HepG2 (cell line): ENCODE measurements at regions not wholly inside any gene's neighbourhood (a gene's known extent, or its start where the extent isn't known, plus 50 kb on each side); places are given as distances from the start of the nearest gene placed in this dataset.

Source experiments
- ATAC-seq: fragments of 200-7000 bp; cut with Tn5 transposase; 3 replicates; pipeline ENCODE4 v1.9.1; 2020; ENCODE audit warnings: mild to moderate bottlenecking, moderate library complexity
- BruUV-seq: library from RNA; stranded (reverse); fragments of 400-500 nt; replicated peaks from 2 replicates; lab custom pipeline; 2021; lab: Mats Ljungman, UMichigan
- CTCF ChIA-PET: fragments of 300-600 bp; formaldehyde crosslinking; extraction: SDS; loops from one replicate; lab custom pipeline; 2021; ENCODE audit warnings: low total read pairs, inconsistent platforms, low intra/inter-chr PET ratio; lab: Yijun Ruan, JAX
- POLR2A ChIA-PET: fragments of 350-600 bp; sonication (Branson Sonifier 250); formaldehyde crosslinking; loops from one replicate; lab custom pipeline; 2020; ENCODE audit warnings: antibody characterized with exemption, inconsistent platforms; lab: Yijun Ruan, JAX
- DNase-seq: peaks from one replicate; pipeline ENCODE4 v3.0.0-alpha.2; 2015; ENCODE audit warnings: low spot score
- FAIRE-seq: peaks from 3 replicates; lab custom pipeline; 2011; peaks lifted over from hg19 to GRCh38; lab: Jason Lieb, UNC
- H2AFZ ChIP-seq: one replicate; pipeline ENCODE4 v1.6.1; 2011; ENCODE audit warnings: low read length, inconsistent platforms
- H3K27ac ChIP-seq: fragments of 300-600 bp; 3 replicates; pipeline ENCODE4 v1.8.0; 2011; ENCODE audit warnings: mixed run types, mild to moderate bottlenecking, mixed read lengths, low read length, inconsistent platforms; ENCODE audit not compliant: insufficient read depth; ENCODE audit errors: extremely low read length
- H3K27me3 ChIP-seq, 2 experiments: fragments of 200-600 bp in 1 of 2; 2 replicates in 1 of 2; 3 replicates in 1 of 2; pipeline versions ENCODE4 v1.6.0 to v1.8.0; 2011; ENCODE audit warnings: low read length in 2 of 2, mild to moderate bottlenecking in 2 of 2, moderate library complexity in 2 of 2, inconsistent platforms in 1 of 2; ENCODE audit not compliant: insufficient read depth in 2 of 2, control insufficient read depth in 1 of 2
- H3K36me3 ChIP-seq, 2 experiments: fragments of 200-600 bp in 1 of 2; replicated peaks in 1 of 2; 2 replicates in 1 of 2; 3 replicates in 1 of 2; pipeline versions ENCODE4 v1.5.1 to v1.8.0; 2011; ENCODE audit warnings: low read length in 2 of 2, inconsistent platforms in 1 of 2; ENCODE audit not compliant: insufficient read depth in 2 of 2, control insufficient read depth in 1 of 2
- H3K4me1 ChIP-seq: 2 replicates; pipeline ENCODE4 v1.5.1; 2012; ENCODE audit warnings: low read length, inconsistent platforms; ENCODE audit not compliant: insufficient read depth
- H3K4me2 ChIP-seq: 2 replicates; pipeline ENCODE4 v1.6.0; 2011; ENCODE audit warnings: low read depth, low read length, inconsistent platforms
- H3K4me3 ChIP-seq, 3 experiments: fragments of 200-600 bp in 1 of 3; sonication (generic), shearing (Covaris generic) in 1 of 3; replicated peaks in 1 of 3; 2 replicates each; pipeline ENCODE4 v1.5.1; 2011 to 2016; ENCODE audit warnings: low read length in 3 of 3, inconsistent platforms in 2 of 3, low read depth in 2 of 3, mild to moderate bottlenecking in 2 of 3, control low read depth in 1 of 3, mixed read lengths in 1 of 3; ENCODE audit not compliant: insufficient read depth in 1 of 3
- H3K79me2 ChIP-seq: one replicate; pipeline ENCODE4 v1.6.1; 2011; ENCODE audit warnings: low read length, inconsistent platforms; ENCODE audit not compliant: insufficient read depth
- H3K9ac ChIP-seq: 2 replicates; pipeline ENCODE4 v1.6.0; 2011; ENCODE audit warnings: mild to moderate bottlenecking, low read depth, low read length, inconsistent platforms; ENCODE audit not compliant: insufficient read depth
- H3K9me3 ChIP-seq: 2 replicates; pipeline ENCODE4 v1.5.1; 2012; ENCODE audit warnings: mild to moderate bottlenecking, low read length
- H4K20me1 ChIP-seq: 2 replicates; pipeline ENCODE4 v1.6.0; 2011; ENCODE audit warnings: inconsistent platforms, mild to moderate bottlenecking, low read length, moderate library complexity; ENCODE audit not compliant: insufficient read depth
- RAD51 ChIP-seq: fragments of 450-650 bp; IDR thresholded peaks from 2 replicates; pipeline ENCODE4 v1.6.1; 2016; ENCODE audit warnings: borderline replicate concordance
- ZFP36L1 ChIP-seq: sonication (generic); formaldehyde crosslinking; IDR thresholded peaks from 2 replicates; pipeline ENCODE4 v1.8.0; 2022; ENCODE audit warnings: mild to moderate bottlenecking, missing genetic modification reagents, moderate library complexity
- WGBS: methylation state at CpG from one replicate; pipeline ENCODE4 v1.1.6; 2017; ENCODE audit warnings: low lambda C conversion rate; 5-methylcytosine and 5-hydroxymethylcytosine counted together
- in situ Hi-C: cut with HindIII; loops from 2 replicates; pipeline ENCODE4 v1.10.0; 2017; ENCODE audit warnings: low pct_unique_long_range_greater_than_20kb; ENCODE audit not compliant: extremely low pct_ligation_motif_present
- intact Hi-C: fragments of 100-400 bp; cut with micrococcal nuclease; formaldehyde crosslinking; loops from one replicate; pipeline ENCODE4 v1.10.0; 2022; ENCODE audit not compliant: unreplicated experiment
- TF ChIP-seq, protein P1 (sequence below): sonication (generic); formaldehyde crosslinking; IDR thresholded peaks from 2 replicates; pipeline ENCODE4 v1.9.0; 2021; ENCODE audit warnings: missing genetic modification reagents, borderline replicate concordance
- TF ChIP-seq, protein P2 (sequence below): fragments of 450-650 bp; IDR thresholded peaks from 2 replicates; pipeline ENCODE4 v1.6.1; 2016

DNA sequence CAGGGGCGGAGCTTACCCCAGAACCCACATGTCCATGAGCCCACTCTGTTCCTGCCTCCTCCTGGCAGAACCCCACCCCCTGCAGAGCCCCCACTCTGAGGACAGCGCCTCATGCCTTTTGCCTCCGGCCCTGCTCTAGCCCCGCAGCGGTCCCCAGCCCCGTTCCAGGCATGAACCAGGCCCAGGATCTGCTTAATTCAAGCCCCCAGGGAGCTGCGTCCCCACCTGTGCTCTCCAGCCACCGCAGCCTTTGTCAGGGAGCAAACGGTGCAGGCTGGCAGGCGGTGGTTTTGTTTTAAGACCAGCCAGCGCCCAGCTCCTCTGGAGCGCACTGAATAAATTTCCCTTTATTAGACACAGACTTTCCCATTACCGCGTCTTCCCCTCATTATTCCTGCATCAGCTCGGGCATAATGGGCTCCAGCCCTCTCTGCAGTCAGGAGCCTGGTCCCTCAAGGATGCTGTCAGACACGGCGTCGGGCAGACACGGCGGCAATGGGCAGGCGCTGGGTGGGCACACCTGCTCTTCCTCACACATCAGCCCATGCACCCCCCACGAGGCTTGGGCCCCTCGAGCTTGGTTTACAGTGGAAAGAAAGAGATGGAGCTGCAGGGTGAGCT, 137.6 kb downstream of the OLFM1 start (continued):
- no peak for TF ChIP-seq RAD51
- TF ChIP-seq, protein P1, sequence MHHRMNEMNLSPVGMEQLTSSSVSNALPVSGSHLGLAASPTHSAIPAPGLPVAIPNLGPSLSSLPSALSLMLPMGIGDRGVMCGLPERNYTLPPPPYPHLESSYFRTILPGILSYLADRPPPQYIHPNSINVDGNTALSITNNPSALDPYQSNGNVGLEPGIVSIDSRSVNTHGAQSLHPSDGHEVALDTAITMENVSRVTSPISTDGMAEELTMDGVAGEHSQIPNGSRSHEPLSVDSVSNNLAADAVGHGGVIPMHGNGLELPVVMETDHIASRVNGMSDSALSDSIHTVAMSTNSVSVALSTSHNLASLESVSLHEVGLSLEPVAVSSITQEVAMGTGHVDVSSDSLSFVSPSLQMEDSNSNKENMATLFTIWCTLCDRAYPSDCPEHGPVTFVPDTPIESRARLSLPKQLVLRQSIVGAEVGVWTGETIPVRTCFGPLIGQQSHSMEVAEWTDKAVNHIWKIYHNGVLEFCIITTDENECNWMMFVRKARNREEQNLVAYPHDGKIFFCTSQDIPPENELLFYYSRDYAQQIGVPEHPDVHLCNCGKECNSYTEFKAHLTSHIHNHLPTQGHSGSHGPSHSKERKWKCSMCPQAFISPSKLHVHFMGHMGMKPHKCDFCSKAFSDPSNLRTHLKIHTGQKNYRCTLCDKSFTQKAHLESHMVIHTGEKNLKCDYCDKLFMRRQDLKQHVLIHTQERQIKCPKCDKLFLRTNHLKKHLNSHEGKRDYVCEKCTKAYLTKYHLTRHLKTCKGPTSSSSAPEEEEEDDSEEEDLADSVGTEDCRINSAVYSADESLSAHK (CRISPR knock-in tag), result no peak

DNA sequence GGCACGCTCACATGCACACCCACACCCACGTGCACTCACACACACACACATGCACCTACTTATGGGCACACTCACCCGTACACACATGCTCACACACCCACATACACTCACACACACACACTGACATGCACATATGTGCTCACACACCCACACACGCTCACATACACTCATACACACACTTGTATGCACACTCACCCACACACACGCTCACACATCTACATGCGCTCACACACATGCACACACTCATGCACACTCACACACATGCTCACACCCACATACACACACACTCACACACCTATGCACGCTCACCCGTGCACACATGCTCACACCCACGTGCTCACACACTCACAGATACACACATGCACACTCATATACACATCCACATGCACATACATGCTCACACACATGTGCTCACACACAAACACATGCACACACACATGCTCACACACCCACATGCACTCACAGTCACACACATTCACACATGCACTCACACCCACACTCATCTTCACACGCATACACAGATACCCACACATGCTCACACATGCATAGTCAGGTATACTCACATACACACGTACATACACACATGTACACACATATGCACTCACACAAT, 138.3 kb downstream of the OLFM1 start:
- Histone ChIP-seq H3K27ac (no peak overlapping the region), H3K79me2 (no peaks in the 10 kb centered on the region), H3K27me3 (peaks cover 7 to 25% of the 10 kb centered on the region in 2 experiments; a peak in 3 of 5 replicates), H3K36me3 (no peaks in the 10 kb centered on the region), H3K9ac (no peak overlapping the region), H4K20me1 (no peaks in the 10 kb centered on the region), H2AFZ (no peak overlapping the region), H3K9me3 (no peaks in the 10 kb centered on the region), H3K4me2 (no peak overlapping the region), H3K4me3 (no peak overlapping the region), H3K4me1 (no peaks in the 10 kb centered on the region)
- DNase-seq, result no peak
- POLR2A ChIA-PET, result no interaction called here
- intact Hi-C loops, result no loop called here
- in situ Hi-C loops, result no loop called here
- BruUV-seq, result no TSS peak
- no peak for ATAC-seq
- CTCF ChIA-PET, result no interaction called here
- FAIRE-seq, result no peak
- WGBS, result 59% methylated on average over 11 of the region's 11 CpGs
- TF ChIP-seq, protein P2, sequence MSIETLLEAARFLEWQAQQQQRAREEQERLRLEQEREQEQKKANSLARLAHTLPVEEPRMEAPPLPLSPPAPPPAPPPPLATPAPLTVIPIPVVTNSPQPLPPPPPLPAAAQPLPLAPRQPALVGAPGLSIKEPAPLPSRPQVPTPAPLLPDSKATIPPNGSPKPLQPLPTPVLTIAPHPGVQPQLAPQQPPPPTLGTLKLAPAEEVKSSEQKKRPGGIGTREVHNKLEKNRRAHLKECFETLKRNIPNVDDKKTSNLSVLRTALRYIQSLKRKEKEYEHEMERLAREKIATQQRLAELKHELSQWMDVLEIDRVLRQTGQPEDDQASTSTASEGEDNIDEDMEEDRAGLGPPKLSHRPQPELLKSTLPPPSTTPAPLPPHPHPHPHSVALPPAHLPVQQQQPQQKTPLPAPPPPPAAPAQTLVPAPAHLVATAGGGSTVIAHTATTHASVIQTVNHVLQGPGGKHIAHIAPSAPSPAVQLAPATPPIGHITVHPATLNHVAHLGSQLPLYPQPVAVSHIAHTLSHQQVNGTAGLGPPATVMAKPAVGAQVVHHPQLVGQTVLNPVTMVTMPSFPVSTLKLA, result peak; percentile 100
- TF ChIP-seq ZFP36L1, result no peak
